NCI-H2196 treated with DMSO at 0.1 percent for 48 hours (cell line): ENCODE measurements at regions not wholly inside any gene's neighbourhood (a gene's known extent, or its start where the extent isn't known, plus 50 kb on each side); places are given as distances from the start of the nearest gene placed in this dataset.

Source experiments
- DNase-seq: peaks from one replicate; lab custom pipeline; 2025; ENCODE audit not compliant: unreplicated experiment; lab: John Stamatoyannopoulos, UW

- no peak for DNase-seq
These were observed 407.8 kb downstream of the SHQ1 start for GRCh38 chr3:72440491-72440890.

GRCh38 chr3:72439321-72440183 is 408.7 kb downstream of the SHQ1 start:
- DNase-seq, result no peak

GRCh38 chr3:72437661-72438406 is 410.4 kb downstream of the SHQ1 start:
- no peak for DNase-seq

- DNase-seq, result no peak
These were observed 411.2 kb downstream of the SHQ1 start for GRCh38 chr3:72436863-72437592.

- no peak for DNase-seq
These were observed 413.9 kb downstream of the SHQ1 start for GRCh38 chr3:72434296-72434695.

- no peak for DNase-seq
These were observed 416.0 kb downstream of the SHQ1 start for GRCh38 chr3:72432246-72432645.

GRCh38 chr3:72429589-72430353 is 418.5 kb downstream of the SHQ1 start:
- DNase-seq, result no peak

- no peak for DNase-seq
These were observed 419.4 kb downstream of the SHQ1 start for GRCh38 chr3:72428803-72429202.

- no peak for DNase-seq
These were observed 420.6 kb downstream of the SHQ1 start for GRCh38 chr3:72427624-72428023.

- DNase-seq, result no peak
These were observed 421.4 kb downstream of the SHQ1 start for GRCh38 chr3:72426618-72427397.

- no peak for DNase-seq
These were observed 424.6 kb downstream of the SHQ1 start for GRCh38 chr3:72423643-72424042.

GRCh38 chr3:72421786-72422185 is 426.5 kb downstream of the SHQ1 start:
- no peak for DNase-seq

GRCh38 chr3:72421126-72421525 is 427.1 kb downstream of the SHQ1 start:
- no peak for DNase-seq

- no peak for DNase-seq
These were observed 429.4 kb downstream of the SHQ1 start for GRCh38 chr3:72418856-72419255.

- no peak for DNase-seq
These were observed 430.0 kb downstream of the SHQ1 start for GRCh38 chr3:72418244-72418643.

GRCh38 chr3:72414481-72415016 is 433.7 kb downstream of the SHQ1 start:
- no peak for DNase-seq

- no peak for DNase-seq
These were observed 435.0 kb downstream of the SHQ1 start for GRCh38 chr3:72413228-72413627.

GRCh38 chr3:72412340-72412956 is 435.8 kb downstream of the SHQ1 start:
- no peak for DNase-seq

- DNase-seq, result no peak
These were observed 436.4 kb downstream of the SHQ1 start for GRCh38 chr3:72411843-72412242.
